ENCODE measurements at regions not wholly inside any gene's neighbourhood (a gene's known extent, or its start where the extent isn't known, plus 50 kb on each side); places are given as distances from the start of the nearest gene placed in this dataset.
A peak's percentile ranks its signal among the peaks of the same experiment; 100 is the strongest.

DNA sequence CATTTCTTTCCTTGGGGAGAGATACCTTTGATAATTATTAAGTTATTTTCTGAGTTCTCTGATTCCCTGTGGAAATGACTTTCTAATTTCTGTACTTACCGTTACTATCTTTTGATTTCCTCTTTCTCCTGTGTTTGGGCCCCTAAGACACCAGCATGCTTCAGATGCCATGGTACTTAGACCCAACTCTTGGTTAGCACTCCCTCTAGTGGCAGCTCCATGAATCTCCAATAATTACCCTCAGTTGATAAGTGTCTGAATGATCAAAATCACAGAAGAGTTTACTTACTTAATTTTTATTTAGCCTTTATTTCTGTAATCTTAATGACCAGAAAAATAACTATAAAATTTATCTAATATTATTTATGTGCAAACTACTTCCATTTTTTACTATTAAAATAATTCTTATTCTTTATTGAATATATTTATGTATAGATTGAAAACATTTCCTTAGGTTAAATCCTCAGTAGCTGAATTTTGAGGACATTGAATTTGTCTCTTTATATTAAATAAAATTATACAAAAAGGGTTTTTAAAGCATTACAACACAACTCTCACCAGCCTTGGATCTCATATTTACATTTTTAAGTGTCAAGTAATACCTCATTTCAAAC, 300.4 kb downstream of the KCNS3 start:
- no peak overlapping the region for H3K27ac ChIP-seq
- TF ChIP-seq FOXP2 (optimal IDR thresholded peaks at IDR 0.05; ENCODE audit: control extremely low read depth, extremely low read length, insufficient read depth) = no peak
- TF ChIP-seq POLR2AphosphoS5 (IDR thresholded peaks at IDR 0.05; ENCODE audit: borderline replicate concordance, low read depth, low read length) = no peak
- TF ChIP-seq EZH2 (IDR thresholded peaks at IDR 0.05) = no peak
- H3K9ac ChIP-seq (ENCODE audit: insufficient read length) = no peak overlapping the region
- peak; percentile 24 for DNase-seq (ENCODE audit: low read depth, low spot score)
- no peak overlapping the region for H3K4me3 ChIP-seq
- no peaks in the 10 kb centered on the region for H3K36me3 ChIP-seq (ENCODE audit: insufficient read depth, low read length)
- no peaks in the 10 kb centered on the region for H3K9me3 ChIP-seq (ENCODE audit: low read depth, low read length)

DNA sequence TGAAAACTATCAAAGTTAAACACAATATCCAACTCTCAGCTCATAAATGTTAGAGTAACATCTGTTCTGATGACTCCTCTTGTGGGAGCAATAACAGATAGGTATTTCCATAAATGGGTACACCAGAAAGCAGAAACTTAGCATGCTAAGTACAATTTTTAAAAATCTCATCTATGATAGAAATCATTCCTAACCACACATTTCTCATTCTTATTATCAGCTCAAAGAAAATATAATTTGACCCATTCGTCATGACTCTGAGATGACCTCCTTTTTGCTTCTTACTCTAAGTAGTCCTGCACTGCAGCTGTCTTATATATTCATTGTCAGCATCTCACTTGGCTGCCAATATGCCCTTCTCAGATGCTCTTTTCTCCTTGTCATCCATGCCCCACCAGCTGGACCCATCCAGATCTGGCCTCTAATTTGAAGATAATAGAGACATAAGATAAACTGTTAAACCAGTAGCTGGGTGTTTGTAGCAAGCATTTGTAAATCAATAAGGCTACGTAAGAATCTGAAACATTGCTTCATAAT, 298.3 kb downstream of the KCNS3 start:
- Histone ChIP-seq H3K9me3 (ENCODE audit: low read depth, low read length) (no peaks in the 10 kb centered on the region), H3K4me3 (no peak overlapping the region), H3K36me3 (ENCODE audit: insufficient read depth, low read length) (no peaks in the 10 kb centered on the region), H3K9ac (ENCODE audit: insufficient read length) (no peak overlapping the region), H3K27ac (no peak overlapping the region)
- TF ChIP-seq EZH2 (IDR thresholded peaks at IDR 0.05) = no peak
- no peak for TF ChIP-seq FOXP2 (optimal IDR thresholded peaks at IDR 0.05; ENCODE audit: control extremely low read depth, extremely low read length, insufficient read depth)
- TF ChIP-seq POLR2AphosphoS5 (IDR thresholded peaks at IDR 0.05; ENCODE audit: borderline replicate concordance, low read depth, low read length) = no peak
- DNase-seq (ENCODE audit: low read depth, low spot score) = no peak

DNA sequence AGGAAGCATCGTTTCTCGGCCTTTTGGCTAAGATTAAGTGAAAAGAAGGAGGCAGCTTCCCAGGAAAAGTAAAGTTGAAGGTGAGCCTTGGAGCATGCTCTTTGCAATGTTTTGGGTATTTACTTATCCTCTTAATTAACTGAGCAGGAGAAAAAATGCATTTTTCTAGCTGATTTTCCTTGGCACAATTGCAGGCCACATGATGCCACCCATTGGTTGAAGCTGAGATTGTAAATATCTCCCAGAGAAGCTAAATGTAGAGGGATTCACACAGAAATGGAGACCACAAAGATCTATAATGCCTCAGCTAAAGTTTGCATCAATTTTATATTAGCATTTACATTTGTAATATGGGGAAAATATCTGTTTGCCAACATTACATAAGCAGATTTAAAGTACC, 294.1 kb downstream of the KCNS3 start:
- Histone ChIP-seq H3K9ac (ENCODE audit: insufficient read length) (no peak overlapping the region), H3K27ac (no peak overlapping the region), H3K36me3 (ENCODE audit: insufficient read depth, low read length) (no peaks in the 10 kb centered on the region), H3K4me3 (no peak overlapping the region), H3K9me3 (ENCODE audit: low read depth, low read length) (no peaks in the 10 kb centered on the region)
- TF ChIP-seq EZH2 (IDR thresholded peaks at IDR 0.05) = no peak
- no peak for TF ChIP-seq POLR2AphosphoS5 (IDR thresholded peaks at IDR 0.05; ENCODE audit: borderline replicate concordance, low read depth, low read length)
- no peak for TF ChIP-seq FOXP2 (optimal IDR thresholded peaks at IDR 0.05; ENCODE audit: control extremely low read depth, extremely low read length, insufficient read depth)
- DNase-seq (ENCODE audit: low read depth, low spot score) = no peak

DNA sequence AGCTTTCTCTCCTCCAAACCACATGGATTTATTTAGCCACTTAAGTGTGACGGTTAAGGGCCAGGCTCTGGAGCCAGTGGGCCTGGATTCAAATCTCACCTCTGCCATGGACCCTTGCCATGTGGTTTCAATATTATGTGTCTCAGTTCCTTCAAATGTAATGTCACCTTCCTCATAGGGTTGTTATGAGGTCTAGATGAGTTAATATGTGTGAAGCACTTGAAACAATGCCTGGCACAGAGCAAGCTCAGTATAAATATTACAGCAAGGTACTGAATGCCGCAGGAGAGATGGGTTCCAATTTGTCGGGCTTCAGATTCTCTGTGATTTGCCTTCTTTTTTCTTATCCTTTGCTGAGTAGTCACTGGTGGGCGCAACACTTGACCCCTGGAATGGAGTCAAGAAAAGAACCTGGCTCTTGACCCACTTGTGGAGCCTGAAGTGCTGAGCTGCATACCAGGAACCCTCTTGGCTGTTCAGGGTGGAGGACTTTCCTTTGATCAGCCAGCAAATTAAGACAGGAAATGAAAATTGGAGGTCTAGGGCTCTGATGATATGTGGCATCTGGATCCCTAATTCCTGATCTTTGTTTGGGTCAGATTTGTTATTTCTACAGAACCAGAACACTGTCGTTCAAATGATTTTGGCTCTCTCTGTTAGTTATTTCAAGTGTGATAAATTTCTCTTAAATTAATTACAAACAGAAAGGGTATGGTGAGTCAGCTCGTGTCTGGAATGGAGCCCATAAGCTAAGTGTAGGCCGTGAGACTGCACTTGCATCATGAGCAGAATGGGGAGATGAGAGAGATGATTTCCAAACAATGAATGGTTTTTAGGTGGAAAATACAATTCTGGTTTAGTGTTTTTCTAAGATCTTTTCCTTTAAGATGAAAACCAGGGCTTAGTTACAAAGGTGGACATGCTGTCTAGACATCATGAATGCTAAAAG, 293.0 kb downstream of the KCNS3 start:
- H3K36me3 ChIP-seq (ENCODE audit: insufficient read depth, low read length) = no peaks in the 10 kb centered on the region

DNA sequence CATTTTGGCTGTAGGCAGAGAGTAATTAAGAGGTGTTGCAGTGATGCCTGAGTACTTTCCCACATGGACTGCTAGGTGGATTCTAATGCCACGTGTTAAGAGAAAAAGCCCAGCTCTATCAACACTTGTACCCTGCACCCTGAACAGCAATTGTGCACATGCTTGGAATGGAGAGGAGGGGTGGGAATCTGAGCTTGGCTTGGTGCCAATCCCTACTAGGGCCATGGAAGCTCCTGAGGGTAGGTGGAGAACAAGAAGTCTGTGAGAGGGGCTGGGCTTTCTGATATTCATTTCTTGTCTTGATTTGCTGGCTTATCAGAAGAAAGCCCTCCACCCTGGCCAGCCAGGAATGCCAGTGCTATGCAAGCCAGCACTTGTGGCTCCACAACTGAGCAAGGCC, 292.2 kb downstream of the KCNS3 start:
- H3K36me3 ChIP-seq (ENCODE audit: insufficient read depth, low read length) = no peaks in the 10 kb centered on the region
- H3K9ac ChIP-seq (ENCODE audit: insufficient read length) = no peak overlapping the region
- DNase-seq (ENCODE audit: low read depth, low spot score) = no peak
- no peaks in the 10 kb centered on the region for H3K9me3 ChIP-seq (ENCODE audit: low read depth, low read length)
- no peak overlapping the region for H3K27ac ChIP-seq
- no peak for TF ChIP-seq FOXP2 (optimal IDR thresholded peaks at IDR 0.05; ENCODE audit: control extremely low read depth, extremely low read length, insufficient read depth)
- no peak for TF ChIP-seq EZH2 (IDR thresholded peaks at IDR 0.05)
- TF ChIP-seq POLR2AphosphoS5 (IDR thresholded peaks at IDR 0.05; ENCODE audit: borderline replicate concordance, low read depth, low read length) = no peak
- no peak overlapping the region for H3K4me3 ChIP-seq

More for the DNA sequence above, 293.0 kb downstream of the KCNS3 start:
- Histone ChIP-seq H3K9me3 (ENCODE audit: low read depth, low read length) (no peaks in the 10 kb centered on the region), H3K27ac (no peak overlapping the region), H3K9ac (ENCODE audit: insufficient read length) (no peak overlapping the region), H3K4me3 (no peak overlapping the region)
- no peak for TF ChIP-seq POLR2AphosphoS5 (IDR thresholded peaks at IDR 0.05; ENCODE audit: borderline replicate concordance, low read depth, low read length)
- no peak for DNase-seq (ENCODE audit: low read depth, low spot score)

DNA sequence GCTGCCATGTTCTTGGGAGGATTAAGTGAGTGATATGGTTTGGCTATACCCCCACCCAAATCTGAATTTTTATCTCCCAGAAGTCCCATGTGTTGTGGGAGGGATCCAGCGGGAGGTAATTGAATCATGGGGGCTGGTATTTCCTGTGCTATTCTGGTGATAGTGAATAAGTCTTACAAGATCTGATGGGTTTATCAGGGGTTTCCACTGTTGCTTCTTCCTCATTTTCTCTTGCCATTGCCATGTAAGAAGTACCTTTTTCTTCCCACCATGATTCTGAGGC, 291.4 kb downstream of the KCNS3 start:
- no peaks in the 10 kb centered on the region for H3K9me3 ChIP-seq (ENCODE audit: low read depth, low read length)
- TF ChIP-seq EZH2 (IDR thresholded peaks at IDR 0.05) (no peak), FOXP2 (optimal IDR thresholded peaks at IDR 0.05; ENCODE audit: control extremely low read depth, extremely low read length, insufficient read depth) (no peak), POLR2AphosphoS5 (IDR thresholded peaks at IDR 0.05; ENCODE audit: borderline replicate concordance, low read depth, low read length) (no peak)
- DNase-seq (ENCODE audit: low read depth, low spot score) = no peak
- H3K36me3 ChIP-seq (ENCODE audit: insufficient read depth, low read length) = no peaks in the 10 kb centered on the region
- H3K27ac ChIP-seq = no peak overlapping the region
- no peak overlapping the region for H3K9ac ChIP-seq (ENCODE audit: insufficient read length)
- no peak overlapping the region for H3K4me3 ChIP-seq

DNA sequence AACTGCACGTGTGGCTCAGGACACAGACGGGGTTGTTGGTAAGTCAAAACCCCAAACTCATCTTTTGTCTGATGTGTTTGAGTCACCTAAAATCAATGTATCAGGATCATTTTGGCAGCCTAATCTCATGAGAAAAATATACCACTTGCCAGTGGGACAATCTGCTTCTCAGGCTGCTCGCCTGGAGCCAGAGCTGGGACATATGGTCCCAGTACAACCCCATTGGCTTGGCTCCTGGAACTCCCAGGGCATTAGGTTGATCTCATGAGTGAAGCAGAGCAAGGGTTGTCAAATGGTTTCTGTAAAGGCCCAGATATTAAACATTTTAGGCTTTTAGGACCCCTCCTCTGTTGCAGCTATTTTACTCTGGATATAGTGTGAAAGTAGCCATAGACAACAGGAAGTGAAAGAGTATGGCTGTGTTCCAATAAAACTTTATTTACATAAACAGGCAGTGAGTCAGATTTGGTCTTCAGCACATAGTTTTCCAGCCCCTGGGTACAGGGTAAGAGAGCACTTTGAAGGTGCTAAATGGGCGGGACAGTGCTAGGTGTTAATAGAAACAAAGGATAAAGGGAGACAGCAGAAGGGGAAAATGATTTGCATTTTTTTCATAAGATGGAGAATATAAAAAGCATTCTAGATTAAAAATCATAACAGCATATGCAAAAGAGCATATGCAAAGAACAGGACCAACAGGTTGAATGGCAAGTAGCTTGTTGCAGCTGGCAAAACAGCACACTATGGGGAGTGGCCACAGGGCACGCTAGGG, 290.8 kb downstream of the KCNS3 start:
- no peak for DNase-seq (ENCODE audit: low read depth, low spot score)
- H3K4me3 ChIP-seq = no peak overlapping the region
- H3K9ac ChIP-seq (ENCODE audit: insufficient read length) = no peak overlapping the region
- no peak overlapping the region for H3K27ac ChIP-seq
- no peaks in the 10 kb centered on the region for H3K9me3 ChIP-seq (ENCODE audit: low read depth, low read length)
- H3K36me3 ChIP-seq (ENCODE audit: insufficient read depth, low read length) = no peaks in the 10 kb centered on the region
- TF ChIP-seq POLR2AphosphoS5 (IDR thresholded peaks at IDR 0.05; ENCODE audit: borderline replicate concordance, low read depth, low read length) (no peak), FOXP2 (optimal IDR thresholded peaks at IDR 0.05; ENCODE audit: control extremely low read depth, extremely low read length, insufficient read depth) (no peak), EZH2 (IDR thresholded peaks at IDR 0.05) (no peak)

DNA sequence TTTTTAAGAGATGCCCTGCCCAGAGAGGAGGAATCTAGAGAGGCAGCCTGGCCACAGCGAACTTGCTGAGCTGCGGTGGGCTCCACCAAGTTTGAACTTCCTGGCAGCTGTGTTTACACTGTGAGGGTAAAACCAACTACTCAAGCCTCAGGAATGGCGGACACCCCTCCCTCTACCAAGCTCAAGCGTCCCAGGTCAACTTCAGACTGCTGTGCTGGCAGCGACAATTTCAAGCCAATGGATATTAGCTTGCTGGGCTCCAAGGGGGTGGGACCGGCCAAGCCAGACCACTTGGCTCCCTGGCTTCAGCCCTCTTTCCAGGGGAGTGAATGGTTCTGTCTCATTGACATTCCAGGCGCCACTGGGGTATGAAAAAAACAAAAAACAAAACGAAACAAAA, 289.4 kb downstream of the KCNS3 start:
- H3K9me3 ChIP-seq (ENCODE audit: low read depth, low read length) = no peaks in the 10 kb centered on the region
- DNase-seq (ENCODE audit: low read depth, low spot score) = no peak
- H3K27ac ChIP-seq = no peak overlapping the region
- H3K9ac ChIP-seq (ENCODE audit: insufficient read length) = no peak overlapping the region
- TF ChIP-seq FOXP2 (optimal IDR thresholded peaks at IDR 0.05; ENCODE audit: control extremely low read depth, extremely low read length, insufficient read depth) = no peak
- TF ChIP-seq POLR2AphosphoS5 (IDR thresholded peaks at IDR 0.05; ENCODE audit: borderline replicate concordance, low read depth, low read length) = no peak
- TF ChIP-seq EZH2 (IDR thresholded peaks at IDR 0.05) = no peak
- H3K4me3 ChIP-seq = no peak overlapping the region
- H3K36me3 ChIP-seq (ENCODE audit: insufficient read depth, low read length) = no peaks in the 10 kb centered on the region

All from SK-N-MC (cell line).